Urinary bladder (tissue), 3 donors: ENCODE measurements at regions not wholly inside any gene's neighbourhood (a gene's known extent, or its start where the extent isn't known, plus 50 kb on each side); places are given as distances from the start of the nearest gene placed in this dataset.

Experiments used
- DNase-seq: peaks from one replicate; pipeline ENCODE4 v3.0.0-alpha.2; 2015; ENCODE audit errors: extremely low spot score
- H3K27ac ChIP-seq: one replicate; pipeline ENCODE4 v1.5.1; 2013; ENCODE audit warnings: low read depth, mild to moderate bottlenecking, moderate library complexity
- H3K36me3 ChIP-seq: one replicate; pipeline ENCODE4 v1.6.1; 2013; ENCODE audit warnings: mild to moderate bottlenecking, moderate library complexity; ENCODE audit not compliant: insufficient read depth
- H3K4me1 ChIP-seq: one replicate; pipeline ENCODE4 v1.6.1; 2013; ENCODE audit warnings: mild to moderate bottlenecking, moderate library complexity; ENCODE audit not compliant: insufficient read depth
- H3K4me3 ChIP-seq: one replicate; pipeline ENCODE4 v1.5.1; 2013; ENCODE audit warnings: low read depth, low read length
- WGBS: extraction: QIAGEN DNeasy Blood & Tissue Kit; methylation state at CpG from one replicate; pipeline ENCODE4 v1.1.7; 2013; 5-methylcytosine and 5-hydroxymethylcytosine counted together
- donor health status: healthy with polysubstance abuse.
- donor health status: healthy.

GRCh38 chr13:103246581-103247200, 180.5 kb upstream of the SLC10A2 start:
- 75% methylated on average over 8 of the region's 8 CpGs for WGBS
- no peak for DNase-seq
- Histone ChIP-seq H3K27ac (no peak overlapping the region), H3K4me3 (no peak overlapping the region), H3K36me3 (no peaks in the 10 kb centered on the region), H3K4me1 (no peaks in the 10 kb centered on the region)

DNA sequence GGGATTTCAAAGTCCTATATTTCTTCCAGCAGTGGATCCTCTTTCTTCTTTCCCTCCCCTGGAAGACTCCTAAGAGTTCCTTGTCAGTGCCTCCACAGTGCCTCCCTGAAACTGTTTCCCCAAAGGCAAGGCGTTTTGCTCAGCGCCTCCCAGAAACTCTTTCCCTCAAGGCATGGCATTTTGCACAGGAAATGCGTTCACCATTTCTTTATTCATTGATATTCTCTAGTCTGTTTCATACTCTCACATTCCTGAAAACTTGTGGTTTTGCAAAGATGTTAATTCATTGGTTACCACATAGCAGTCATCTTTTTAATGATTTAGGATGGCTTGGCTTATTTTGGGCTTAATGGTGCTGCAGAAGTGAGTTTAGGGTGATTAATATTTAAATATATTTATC, 177.3 kb upstream of the SLC10A2 start:
- DNase-seq = no peak
- no peak overlapping the region for H3K27ac ChIP-seq
- no peaks in the 10 kb centered on the region for H3K4me1 ChIP-seq
- 85% methylated on average over 3 of the region's 3 CpGs for WGBS
- no peak overlapping the region for H3K4me3 ChIP-seq
- no peaks in the 10 kb centered on the region for H3K36me3 ChIP-seq

DNA sequence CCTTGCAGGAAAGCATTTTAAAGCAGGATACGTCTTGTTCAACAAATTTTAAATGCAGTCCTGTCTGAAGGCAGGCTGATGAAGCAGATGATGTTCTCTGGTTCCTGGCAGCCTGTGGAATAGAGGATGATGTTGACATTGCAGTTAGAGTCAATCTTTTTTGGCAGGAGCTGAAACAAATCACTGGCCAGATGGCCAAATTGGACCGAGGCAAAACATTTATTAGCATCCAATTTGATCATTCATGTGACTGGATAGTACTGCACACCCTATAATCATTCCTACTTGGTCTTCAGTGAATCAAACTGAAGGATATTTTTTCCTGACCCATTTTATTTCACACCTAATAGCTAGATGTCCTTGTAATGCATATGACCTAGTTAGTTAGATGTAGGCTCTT, 172.2 kb upstream of the SLC10A2 start:
- no peaks in the 10 kb centered on the region for H3K4me1 ChIP-seq
- no peak overlapping the region for H3K4me3 ChIP-seq
- DNase-seq = no peak
- no peak overlapping the region for H3K27ac ChIP-seq
- WGBS = 68% methylated on average over 2 of the region's 2 CpGs
- no peaks in the 10 kb centered on the region for H3K36me3 ChIP-seq

GRCh38 chr13:103236213-103236612, 170.0 kb upstream of the SLC10A2 start:
- DNase-seq = no peak
- Histone ChIP-seq H3K4me1 (no peaks in the 10 kb centered on the region), H3K27ac (no peak overlapping the region), H3K36me3 (no peaks in the 10 kb centered on the region), H3K4me3 (no peak overlapping the region)
- 93% methylated on average over 2 of the region's 2 CpGs for WGBS

- DNase-seq = no peak
- 81% methylated on average over 1 of the region's 1 CpG for WGBS
- Histone ChIP-seq H3K4me3 (no peak overlapping the region), H3K4me1 (no peaks in the 10 kb centered on the region), H3K36me3 (no peaks in the 10 kb centered on the region), H3K27ac (no peak overlapping the region)
Measured at GRCh38 chr13:103229674-103230073, 163.5 kb upstream of the SLC10A2 start.

DNA sequence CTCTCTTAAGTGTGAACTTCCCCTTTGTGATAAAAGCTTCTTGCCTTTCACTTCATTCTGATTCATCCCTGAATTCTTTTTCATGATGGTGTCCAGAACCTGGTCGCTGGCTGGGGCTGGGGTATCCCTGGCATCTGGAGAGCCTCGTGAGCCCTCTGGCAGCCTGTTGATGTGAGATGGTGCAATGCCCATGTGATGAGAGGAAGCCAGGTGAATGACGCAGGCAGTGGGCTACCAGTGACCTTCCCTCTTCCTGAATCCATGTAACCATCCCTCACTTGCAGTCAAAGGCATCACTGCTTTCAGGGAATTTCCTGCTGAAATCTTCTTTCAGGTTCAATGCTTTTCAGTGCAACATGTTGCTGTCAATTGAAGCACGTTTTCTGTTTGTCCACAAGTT, 158.6 kb upstream of the SLC10A2 start:
- Histone ChIP-seq H3K27ac (no peak overlapping the region), H3K4me3 (no peak overlapping the region), H3K36me3 (no peaks in the 10 kb centered on the region), H3K4me1 (no peaks in the 10 kb centered on the region)
- 75% methylated on average over 4 of the region's 4 CpGs for WGBS
- DNase-seq = no peak

DNA sequence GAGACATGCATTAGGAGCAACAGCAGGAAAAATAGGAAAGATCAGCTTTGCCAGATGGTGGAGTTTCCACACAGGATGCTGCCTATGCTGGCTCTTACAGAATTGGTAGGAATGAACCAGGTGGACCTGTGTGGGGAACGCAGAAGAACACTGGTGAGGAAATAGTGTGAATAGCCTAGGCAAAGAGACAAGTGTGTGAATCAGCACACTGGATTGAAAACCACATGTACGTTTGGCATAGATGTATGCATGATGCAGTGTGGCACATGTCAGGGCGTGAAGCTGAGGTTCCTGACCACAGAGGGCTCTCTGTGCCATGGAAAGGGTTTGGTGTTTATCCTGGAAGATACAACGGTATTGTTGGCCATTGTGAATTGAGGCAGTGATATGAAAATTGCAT, 156.5 kb upstream of the SLC10A2 start:
- no peak overlapping the region for H3K4me3 ChIP-seq
- H3K27ac ChIP-seq = no peak overlapping the region
- no peak for DNase-seq
- WGBS = 82% methylated on average over 4 of the region's 4 CpGs
- H3K4me1 ChIP-seq = no peaks in the 10 kb centered on the region
- H3K36me3 ChIP-seq = no peaks in the 10 kb centered on the region

DNA sequence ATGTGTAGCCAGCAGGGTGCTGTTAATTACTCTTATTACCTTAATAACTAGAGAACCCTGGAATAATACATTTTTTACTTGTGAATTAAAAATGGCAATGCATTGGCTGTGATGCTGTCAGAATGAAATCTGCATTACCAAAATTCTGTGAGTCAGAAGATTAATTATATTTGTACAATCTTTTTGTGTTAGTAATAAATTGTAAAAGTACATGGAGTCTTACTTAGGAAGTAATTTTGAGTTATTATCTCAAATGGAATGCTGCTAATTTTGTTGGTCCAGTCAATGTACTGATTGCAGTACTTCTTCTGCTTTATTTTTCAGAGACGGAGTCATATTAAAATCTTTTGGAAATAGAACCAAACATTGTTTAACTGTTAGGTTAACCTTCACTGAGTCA, 152.0 kb upstream of the SLC10A2 start:
- WGBS = 75% methylated on average over 1 of the region's 1 CpG
- Histone ChIP-seq H3K4me1 (no peaks in the 10 kb centered on the region), H3K36me3 (no peaks in the 10 kb centered on the region), H3K27ac (no peak overlapping the region), H3K4me3 (no peak overlapping the region)
- no peak for DNase-seq

DNA sequence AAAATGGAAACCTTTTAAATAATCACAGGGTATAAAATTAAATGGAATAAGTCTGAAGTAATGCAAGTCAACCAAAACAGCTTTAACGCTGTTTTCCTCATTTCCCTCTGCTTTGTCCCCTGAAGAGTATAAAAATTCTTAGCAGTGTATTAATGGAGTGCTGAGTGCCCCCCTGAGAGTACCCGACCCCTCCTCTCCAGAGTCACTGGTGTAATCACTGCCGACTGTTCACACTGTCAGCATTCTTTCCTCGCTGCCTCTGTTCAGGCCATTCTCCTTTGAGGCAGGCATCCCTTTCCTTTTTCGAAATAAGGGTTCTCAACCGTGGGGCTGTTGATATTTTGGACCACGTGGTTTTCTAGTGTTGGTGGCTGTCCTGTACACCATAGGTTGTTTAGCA, 146.9 kb upstream of the SLC10A2 start:
- Histone ChIP-seq H3K27ac (no peak overlapping the region), H3K4me3 (no peak overlapping the region), H3K36me3 (no peaks in the 10 kb centered on the region), H3K4me1 (no peaks in the 10 kb centered on the region)
- no peak for DNase-seq
- 47% methylated on average over 7 of the region's 7 CpGs for WGBS

GRCh38 chr13:103210348-103210747, 144.1 kb upstream of the SLC10A2 start:
- WGBS = 78% methylated on average over 4 of the region's 4 CpGs
- H3K4me3 ChIP-seq = no peak overlapping the region
- H3K4me1 ChIP-seq = no peaks in the 10 kb centered on the region
- H3K36me3 ChIP-seq = no peaks in the 10 kb centered on the region
- H3K27ac ChIP-seq = no peak overlapping the region
- no peak for DNase-seq

DNA sequence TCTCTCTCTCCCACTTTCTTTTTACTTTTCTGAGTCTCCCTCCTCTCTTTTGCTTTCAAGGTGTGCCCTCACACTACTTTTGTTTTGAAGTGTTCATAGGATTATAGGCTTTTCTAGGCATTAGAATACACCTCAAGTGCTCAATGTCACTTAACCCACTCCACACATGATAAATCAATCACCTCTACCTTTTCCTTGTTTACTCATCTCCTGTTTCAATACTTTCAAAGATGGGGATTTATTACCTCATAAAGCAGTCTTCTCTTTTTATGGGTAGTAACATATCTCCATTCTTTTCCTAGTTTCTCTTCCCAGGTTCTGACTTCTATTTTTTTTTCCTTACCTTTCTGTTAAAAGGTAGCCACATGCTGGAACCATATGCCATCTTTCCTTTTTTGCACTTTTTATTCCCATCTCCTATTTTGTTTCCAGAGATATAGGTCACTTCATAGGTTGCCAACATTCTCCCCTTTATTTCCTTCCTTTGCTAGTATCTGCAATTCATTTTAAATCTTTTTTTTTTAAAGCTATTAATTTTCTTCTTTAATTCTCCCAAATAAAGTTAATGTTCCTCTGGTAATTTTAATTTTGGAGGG, 137.6 kb upstream of the SLC10A2 start:
- no peak for DNase-seq
- Histone ChIP-seq H3K27ac (no peak overlapping the region), H3K36me3 (no peaks in the 10 kb centered on the region), H3K4me1 (no peaks in the 10 kb centered on the region), H3K4me3 (no peak overlapping the region)

GRCh38 chr13:103200118-103200885, 134.1 kb upstream of the SLC10A2 start:
- Histone ChIP-seq H3K4me3 (no peak overlapping the region), H3K4me1 (no peaks in the 10 kb centered on the region), H3K27ac (no peak overlapping the region), H3K36me3 (no peaks in the 10 kb centered on the region)
- 38% methylated on average over 1 of the region's 1 CpG for WGBS
- DNase-seq = no peak

DNA sequence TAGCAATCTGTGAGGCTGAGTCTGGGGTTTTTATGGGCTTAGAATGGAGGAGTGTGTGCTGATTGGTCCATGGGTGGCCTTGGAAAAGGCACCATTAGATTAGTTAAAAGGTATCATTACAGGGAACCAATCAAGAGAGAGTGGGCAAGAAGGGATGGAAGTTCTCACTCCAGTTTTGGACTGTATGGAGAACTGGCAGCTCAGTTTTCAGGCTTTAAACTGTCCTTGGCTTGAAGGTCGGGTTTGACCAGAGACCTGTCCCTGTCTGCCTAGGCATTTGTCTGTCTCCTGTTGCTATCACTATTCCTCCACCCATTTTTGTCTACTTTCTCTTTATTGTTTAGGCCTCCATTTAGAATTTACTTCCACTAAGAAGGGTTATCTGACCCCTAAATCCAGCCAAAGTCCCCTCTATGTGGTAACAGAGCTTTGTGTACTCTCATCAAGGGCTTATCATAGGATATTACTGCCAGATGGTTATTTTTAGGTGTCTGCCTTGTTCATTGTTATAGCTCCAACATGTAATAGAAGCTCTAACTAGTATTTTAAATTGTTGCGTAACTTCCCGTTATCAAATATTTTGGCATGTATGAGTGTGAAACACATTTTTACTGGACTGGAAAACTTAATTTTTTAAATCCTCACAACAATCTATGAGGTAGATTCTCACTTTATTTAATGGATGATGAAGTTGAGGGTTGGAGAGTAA, 133.3 kb upstream of the SLC10A2 start:
- WGBS = 92% methylated on average over 3 of the region's 3 CpGs
- H3K4me1 ChIP-seq = no peaks in the 10 kb centered on the region
- H3K4me3 ChIP-seq = no peak overlapping the region
- no peak overlapping the region for H3K27ac ChIP-seq
- no peak for DNase-seq
- H3K36me3 ChIP-seq = no peaks in the 10 kb centered on the region

DNA sequence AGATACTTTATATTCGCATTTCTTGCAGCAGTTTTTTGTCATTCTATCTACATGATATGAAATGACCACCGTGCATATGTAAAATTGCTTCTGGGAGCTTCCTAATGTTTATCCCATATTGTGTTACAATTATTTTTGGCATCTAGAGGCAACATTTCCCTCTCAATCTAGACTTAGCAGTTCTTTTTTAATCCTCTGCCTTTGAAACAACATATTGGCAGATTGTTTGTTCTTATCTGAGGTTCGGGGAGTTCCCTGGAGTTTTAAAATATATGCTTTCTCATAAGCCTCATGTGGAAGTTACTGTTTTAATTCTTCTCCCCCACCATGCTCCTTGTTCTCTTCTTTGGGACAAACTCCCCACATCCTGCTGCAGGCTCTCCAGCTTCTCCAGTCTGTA, 130.1 kb upstream of the SLC10A2 start:
- Histone ChIP-seq H3K27ac (no peak overlapping the region), H3K4me3 (no peak overlapping the region), H3K4me1 (no peaks in the 10 kb centered on the region), H3K36me3 (no peaks in the 10 kb centered on the region)
- 55% methylated on average over 3 of the region's 3 CpGs for WGBS
- DNase-seq = no peak
